DOHH2 (cell line): ENCODE measurements at regions not wholly inside any gene's neighbourhood (a gene's known extent, or its start where the extent isn't known, plus 50 kb on each side); places are given as distances from the start of the nearest gene placed in this dataset.

Experiments
- CTCF ChIP-seq: fragments of 200-600 bp; sonication (generic); IDR thresholded peaks from one replicate; pipeline ENCODE4 v1.5.1; 2014; ENCODE audit warnings: antibody characterized with exemption, mild to moderate bottlenecking, low read depth, low read length; ENCODE audit not compliant: poor library complexity, severe bottlenecking
- EZH2phosphoT487 ChIP-seq: fragments of 200-600 bp; sonication (generic); IDR thresholded peaks from 2 replicates; pipeline ENCODE4 v1.6.1; 2017; ENCODE audit warnings: borderline replicate concordance, mild to moderate bottlenecking, antibody characterized with exemption, low read length, moderate library complexity, mixed read lengths

- no peak for TF ChIP-seq CTCF
- no peak for TF ChIP-seq EZH2phosphoT487
These were observed 157.6 kb upstream of the PPP2R3A start for GRCh38 chr3:135807879-135808278.
